K562 (cell line): ENCODE measurements at regions not wholly inside any gene's neighbourhood (a gene's known extent, or its start where the extent isn't known, plus 50 kb on each side); places are given as distances from the start of the nearest gene placed in this dataset.
"Not testable (repeated sequence)": the region's sequence is repeated elsewhere in the genome, so short reads cannot be mapped to it uniquely, and the experiment has no call there.

Source experiments
- ATAC-seq: fragments of 200-7000 bp; cut with Tn5 transposase; 3 replicates; pipeline ENCODE4 v1.9.1; 2020; ENCODE audit warnings: moderate library complexity
- BruUV-seq: library from RNA; stranded (reverse); fragments of 400-500 nt; replicated peaks from 2 replicates; lab custom pipeline; 2021; lab: Mats Ljungman, UMichigan
- CTCF ChIA-PET: fragments of 300-600 bp; formaldehyde crosslinking; extraction: SDS; loops from one replicate; lab custom pipeline; 2021; ENCODE audit warnings: low intra/inter-chr PET ratio; lab: Yijun Ruan, JAX
- POLR2A ChIA-PET: fragments of 300-600, 350-650 bp; sonication (Branson Sonifier 250); formaldehyde crosslinking; extraction: SDS; loops from one replicate; lab custom pipeline; 2021; ENCODE audit warnings: antibody characterized with exemption, inconsistent platforms; lab: Yijun Ruan, JAX
- DNase-seq, 4 experiments: peaks; one replicate each; pipeline versions ENCODE4 v3.0.0 to v3.0.0-alpha.2; 2011 to 2018; ENCODE audit warnings: low spot score in 3 of 4, mixed read lengths in 3 of 4; ENCODE audit errors: extremely low read depth in 1 of 4
- FAIRE-seq: peaks from 2 replicates; lab custom pipeline; 2011; peaks lifted over from hg19 to GRCh38; lab: Jason Lieb, UNC
- H2AFZ ChIP-seq: 2 replicates; pipeline ENCODE4 v1.6.0; 2011; ENCODE audit warnings: low read depth, low read length, control low read depth, inconsistent platforms
- H3K27ac ChIP-seq: fragments of 200-600 bp; 3 replicates; pipeline ENCODE4 v1.8.0; 2011; ENCODE audit warnings: low read depth, mild to moderate bottlenecking, control low read depth, inconsistent platforms, low read length, moderate library complexity, mixed read lengths; ENCODE audit errors: extremely low read depth
- H3K27me3 ChIP-seq, 2 experiments: fragments of 300-600 bp in 1 of 2; 2 replicates in 1 of 2; 3 replicates in 1 of 2; pipeline versions ENCODE4 v1.6.0 to v1.8.0; 2011; ENCODE audit warnings: inconsistent platforms in 2 of 2, low read length in 2 of 2, mild to moderate bottlenecking in 1 of 2, mixed read lengths in 1 of 2, moderate library complexity in 1 of 2; ENCODE audit not compliant: control insufficient read depth in 2 of 2, insufficient read depth in 2 of 2
- H3K36me3 ChIP-seq: fragments of 300-600 bp; 3 replicates; pipeline ENCODE4 v1.8.0; 2011; ENCODE audit warnings: mild to moderate bottlenecking, low read length, inconsistent platforms; ENCODE audit not compliant: control insufficient read depth, insufficient read depth
- H3K4me1 ChIP-seq, 2 experiments: fragments of 200-600 bp in 1 of 2; replicated peaks in 1 of 2; 2 replicates in 1 of 2; 3 replicates in 1 of 2; pipeline versions ENCODE4 v1.5.1 to v1.8.0; 2011; ENCODE audit warnings: inconsistent platforms in 2 of 2, low read length in 2 of 2, mild to moderate bottlenecking in 1 of 2, mixed read lengths in 1 of 2, moderate library complexity in 1 of 2; ENCODE audit not compliant: control insufficient read depth in 2 of 2, insufficient read depth in 2 of 2
- H3K4me2 ChIP-seq: 2 replicates; pipeline ENCODE4 v1.6.1; 2011; ENCODE audit warnings: low read length, control low read depth, inconsistent platforms, mixed read lengths; ENCODE audit not compliant: insufficient read depth
- H3K4me3 ChIP-seq: fragments of 200-600 bp; sonication (generic), shearing (Covaris generic); 2 replicates; pipeline ENCODE4 v1.5.1; 2016; ENCODE audit warnings: control low read depth, inconsistent platforms
- H3K79me2 ChIP-seq: fragments of 200-600 bp; 3 replicates; pipeline ENCODE4 v1.8.0; 2011; ENCODE audit warnings: low read length, inconsistent platforms; ENCODE audit not compliant: control insufficient read depth, insufficient read depth
- H3K9ac ChIP-seq, 2 experiments: 2 replicates each; pipeline versions ENCODE4 v1.6.0 to v1.6.1; 2011; ENCODE audit warnings: low read depth in 2 of 2, low read length in 2 of 2, control low read depth in 1 of 2, inconsistent platforms in 1 of 2, mild to moderate bottlenecking in 1 of 2, mixed read lengths in 1 of 2; ENCODE audit not compliant: insufficient read depth in 1 of 2
- H3K9me1 ChIP-seq: one replicate; pipeline ENCODE4 v1.6.0; 2011; ENCODE audit warnings: inconsistent platforms, mild to moderate bottlenecking, low read length, moderate library complexity; ENCODE audit not compliant: control insufficient read depth, insufficient read depth
- H3K9me3 ChIP-seq: replicated peaks from 2 replicates; pipeline ENCODE4 v1.5.1; 2011; ENCODE audit warnings: low read depth, low read length, inconsistent platforms; ENCODE audit not compliant: control insufficient read depth, insufficient read depth
- H4K20me1 ChIP-seq: replicated peaks from 2 replicates; pipeline ENCODE4 v1.6.1; 2011; ENCODE audit warnings: low read length, inconsistent platforms, mixed read lengths; ENCODE audit not compliant: control insufficient read depth, insufficient read depth
- C11orf30 ChIP-seq: fragments of 450-650 bp; IDR thresholded peaks from 2 replicates; pipeline ENCODE4 v1.6.1; 2016; ENCODE audit warnings: low read depth, mild to moderate bottlenecking
- MAFF ChIP-seq: IDR thresholded peaks from 2 replicates; pipeline ENCODE4 v1.6.1; 2012; ENCODE audit warnings: low read length, improper control_type of control experiment
- MAFG ChIP-seq: fragments of 450-650 bp; conservative IDR thresholded peaks from 2 replicates; pipeline ENCODE4 v1.6.1; 2016; ENCODE audit warnings: missing genetic modification characterization, missing compliant biosample characterization
- MAFK ChIP-seq: IDR thresholded peaks from 2 replicates; pipeline ENCODE4 v1.6.1; 2011; ENCODE audit warnings: low read length, improper control_type of control experiment
- ZNF316 ChIP-seq: fragments of 450-650 bp; IDR thresholded peaks from 2 replicates; pipeline ENCODE4 v1.6.1; 2016
- WGBS: fragments of 100-300 bp; shearing (Covaris generic); methylation state at CpG from one replicate; pipeline ENCODE4 v1.1.6; 2016; ENCODE audit warnings: low coverage, mixed read lengths; ENCODE audit not compliant: insufficient coverage; ENCODE audit errors: missing lambda C conversion rate; 5-methylcytosine and 5-hydroxymethylcytosine counted together
- in situ Hi-C: fragments of 300-500 bp; cut with MboI; formaldehyde crosslinking; loops from 4 replicates; pipeline ENCODE4 v1.15.0; 2018; ENCODE audit warnings: inconsistent platforms, mixed read lengths
- intact Hi-C: fragments of 100-400 bp; cut with micrococcal nuclease; formaldehyde crosslinking; loops from 2 replicates; pipeline ENCODE4 v1.14.2; 2022

GRCh38 chrX:131461855-131462254 is 82.0 kb upstream of the OR13H1 start:
- H3K4me3 ChIP-seq, CTCF ChIA-PET, BruUV-seq, H4K20me1 ChIP-seq, H3K9me1 ChIP-seq, H3K27me3 ChIP-seq, H3K9ac ChIP-seq, FAIRE-seq, in situ Hi-C loops, H2AFZ ChIP-seq, H3K4me2 ChIP-seq, ATAC-seq, H3K4me1 ChIP-seq, DNase-seq, POLR2A ChIA-PET, H3K36me3 ChIP-seq, H3K79me2 ChIP-seq, H3K9me3 ChIP-seq, intact Hi-C loops, H3K27ac ChIP-seq: not testable (repeated sequence)
- 0% methylated on average over 8 of the region's 10 CpGs for WGBS

GRCh38 chrX:131473809-131474208 is 70.1 kb upstream of the OR13H1 start:
- CTCF ChIA-PET, H2AFZ ChIP-seq, H3K4me3 ChIP-seq, FAIRE-seq, H3K27me3 ChIP-seq, intact Hi-C loops, H3K36me3 ChIP-seq, H3K9ac ChIP-seq, H3K9me1 ChIP-seq, H3K27ac ChIP-seq, H4K20me1 ChIP-seq, BruUV-seq, H3K9me3 ChIP-seq, in situ Hi-C loops, H3K4me1 ChIP-seq, ATAC-seq, H3K79me2 ChIP-seq, DNase-seq, H3K4me2 ChIP-seq, POLR2A ChIA-PET: not testable (repeated sequence)
- TF ChIP-seq MAFK (peak; percentile 85), MAFF (peak; percentile 81), MAFG (tag) (peak; percentile 54), ZNF316 (peak; percentile 80), C11orf30 (peak; percentile 49; the same call in 1 of the 2 replicates)
- WGBS = 17% methylated on average over 1 of the region's 1 CpG
